Suppressor macrophage (primary cell): ENCODE measurements at regions not wholly inside any gene's neighbourhood (a gene's known extent, or its start where the extent isn't known, plus 50 kb on each side); places are given as distances from the start of the nearest gene placed in this dataset.
A peak's percentile ranks its signal among the peaks of the same experiment; 100 is the strongest.
"Not testable (repeated sequence)": the region's sequence is repeated elsewhere in the genome, so short reads cannot be mapped to it uniquely, and the experiment has no call there.

ENCODE experiments used
- DNase-seq, 4 experiments: peaks; one replicate each; pipeline ENCODE4 v3.0.0-alpha.2; 2020 to 2022

GRCh38 chr12:9306004-9306403 lies 97.8 kb upstream of the PZP start:
- DNase-seq: not testable (repeated sequence)

DNA sequence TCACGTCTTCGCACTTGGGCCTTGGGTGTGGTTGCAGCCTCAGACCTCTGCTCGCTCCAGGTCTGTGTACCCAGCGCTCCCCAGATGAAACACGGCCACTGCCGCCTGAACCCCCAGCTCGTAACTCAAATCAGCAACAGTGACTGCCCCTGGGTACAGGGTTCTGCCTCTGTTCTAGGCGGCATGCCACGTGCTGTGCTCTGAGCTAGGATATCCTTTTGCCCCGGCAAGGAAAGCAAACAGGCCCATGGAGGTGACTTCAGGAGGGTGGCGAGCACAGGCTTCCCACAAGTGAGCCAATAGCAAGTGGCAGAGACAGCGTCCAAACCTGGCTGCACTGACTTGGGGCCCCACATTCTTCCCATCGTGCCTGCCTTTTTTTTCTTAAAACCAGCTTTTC lies 96.3 kb upstream of the PZP start:
- DNase-seq: not testable (repeated sequence)

DNA sequence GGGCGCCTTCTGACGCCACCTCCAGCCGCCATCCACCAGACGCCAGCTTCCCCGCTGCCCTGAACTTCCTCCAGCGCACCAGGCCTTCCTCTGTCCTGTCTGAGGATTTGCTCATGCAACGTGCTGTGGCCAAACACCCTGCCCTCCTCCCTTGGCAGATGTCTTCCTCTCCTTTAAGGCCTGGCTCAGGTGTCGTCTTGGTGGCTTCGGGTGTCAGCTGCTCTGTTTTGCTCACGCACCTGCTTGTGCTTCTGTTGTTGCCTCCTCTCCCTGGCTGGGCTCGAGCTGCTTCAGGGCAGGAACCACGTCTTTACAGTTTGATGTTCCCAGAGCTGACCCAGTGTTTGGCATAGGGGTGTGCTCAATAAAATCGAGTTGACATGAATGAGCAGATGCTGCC lies 87.7 kb upstream of the PZP start:
- not testable (repeated sequence) for DNase-seq

- not testable (repeated sequence) for DNase-seq
Observed at GRCh38 chr12:9294072-9294620, 86.0 kb upstream of the PZP start.

- not testable (repeated sequence) for DNase-seq
Observed at GRCh38 chr12:9293391-9293790, 85.2 kb upstream of the PZP start.

GRCh38 chr12:9289984-9290383 lies 81.8 kb upstream of the PZP start:
- not testable (repeated sequence) for DNase-seq

DNA sequence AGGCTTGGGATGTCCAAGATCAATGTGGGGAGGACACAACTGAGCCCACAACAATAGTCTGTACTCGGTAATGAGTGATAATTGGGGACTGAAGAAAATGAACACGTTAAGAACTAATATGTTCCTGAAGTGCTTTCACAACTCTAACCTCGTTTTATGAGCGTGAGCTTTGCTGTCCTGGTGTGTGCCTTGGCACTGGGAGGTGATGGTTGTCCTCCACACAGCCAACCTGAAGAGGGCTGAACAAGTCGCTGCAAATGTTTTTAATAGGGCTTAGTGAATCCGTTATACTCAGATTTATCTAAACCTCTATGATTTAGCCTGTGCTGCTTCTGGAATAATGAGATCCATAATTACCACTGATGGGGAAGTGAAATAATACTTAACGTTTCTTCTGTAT lies 76.5 kb upstream of the PZP start:
- DNase-seq: not testable (repeated sequence)

GRCh38 chr12:9284197-9284596 lies 76.0 kb upstream of the PZP start:
- DNase-seq: not testable (repeated sequence)

DNA sequence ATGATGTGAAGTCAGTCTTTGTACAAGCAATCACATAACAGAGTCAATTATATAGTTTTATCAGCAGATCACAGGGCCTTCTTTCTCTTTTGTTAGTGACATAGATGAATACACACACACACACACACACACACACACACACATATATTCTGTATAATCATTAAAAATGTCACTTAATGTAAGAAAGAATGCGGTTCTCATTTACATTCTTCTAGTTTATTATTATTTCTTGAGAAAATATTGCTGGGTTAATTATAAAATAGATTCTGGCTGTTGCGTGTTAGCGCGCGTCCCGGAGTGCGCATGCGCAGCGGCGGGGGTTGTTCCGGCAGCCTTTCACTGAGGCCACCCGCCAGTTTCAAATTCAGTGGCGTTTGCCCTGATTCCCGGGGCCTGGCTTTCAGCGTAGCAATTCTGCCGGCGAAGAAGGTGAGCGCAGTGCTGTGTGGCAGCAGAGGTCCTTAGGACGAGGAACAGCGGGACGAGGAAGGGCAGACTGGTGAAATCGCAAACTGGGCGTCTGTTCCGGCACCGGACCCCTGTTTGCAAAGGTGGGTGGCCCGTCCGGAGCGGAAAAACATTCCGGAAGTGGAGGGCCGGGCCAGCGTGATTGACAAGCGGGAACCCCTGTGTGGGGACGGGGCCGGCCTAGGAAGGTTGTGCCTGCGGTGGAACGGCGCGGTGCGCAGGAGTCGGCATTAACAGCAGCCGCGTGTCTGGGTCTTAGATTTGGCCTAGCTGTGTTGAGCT lies 75.3 kb upstream of the PZP start:
- DNase-seq: peak; percentile 80 to 88 (median 84)

DNA sequence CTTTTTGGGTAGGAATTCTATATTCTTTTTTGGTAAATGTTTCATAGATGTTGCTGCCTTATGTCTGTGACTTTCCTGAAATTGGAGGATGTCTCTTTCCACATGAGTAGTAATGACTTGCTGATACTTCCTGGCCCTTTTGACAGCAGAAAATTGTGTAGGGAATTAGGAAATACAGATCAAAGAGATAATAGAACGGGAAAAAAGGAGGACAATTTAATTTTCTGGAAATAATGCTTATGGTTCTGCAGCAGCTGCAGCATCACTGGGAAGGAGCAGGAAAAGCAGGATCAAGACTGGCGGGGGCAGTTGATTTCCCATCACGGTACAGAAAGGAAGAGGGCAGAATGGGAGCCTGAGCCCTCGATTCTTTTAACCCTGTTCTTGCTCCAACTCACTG lies 68.8 kb upstream of the PZP start:
- DNase-seq: no peak

DNA sequence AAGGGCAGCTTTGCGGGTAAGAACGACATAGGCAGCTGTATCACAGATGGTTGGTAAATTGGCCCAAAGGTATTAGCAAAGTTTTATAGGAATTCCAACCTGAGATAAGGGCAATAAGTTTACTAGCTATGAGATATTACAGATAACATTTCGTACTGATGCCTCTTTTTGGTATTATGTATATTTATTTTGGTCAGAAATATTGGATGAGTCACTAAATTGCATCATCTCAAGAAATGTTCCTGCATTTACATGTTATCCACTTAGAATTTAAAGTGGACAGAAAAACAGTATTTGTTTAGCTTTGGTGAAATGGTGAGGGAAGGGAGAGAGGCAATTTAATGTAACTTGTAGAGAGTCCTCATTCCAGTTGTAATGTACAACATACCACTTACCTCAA lies 65.1 kb upstream of the PZP start:
- DNase-seq: no peak

- DNase-seq: no peak
Observed at GRCh38 chr12:9271875-9272274, 63.7 kb upstream of the PZP start.

GRCh38 chr12:9264546-9264945 lies 56.4 kb upstream of the PZP start:
- no peak for DNase-seq

GRCh38 chr12:9260931-9261330 lies 52.7 kb upstream of the PZP start:
- no peak for DNase-seq

DNA sequence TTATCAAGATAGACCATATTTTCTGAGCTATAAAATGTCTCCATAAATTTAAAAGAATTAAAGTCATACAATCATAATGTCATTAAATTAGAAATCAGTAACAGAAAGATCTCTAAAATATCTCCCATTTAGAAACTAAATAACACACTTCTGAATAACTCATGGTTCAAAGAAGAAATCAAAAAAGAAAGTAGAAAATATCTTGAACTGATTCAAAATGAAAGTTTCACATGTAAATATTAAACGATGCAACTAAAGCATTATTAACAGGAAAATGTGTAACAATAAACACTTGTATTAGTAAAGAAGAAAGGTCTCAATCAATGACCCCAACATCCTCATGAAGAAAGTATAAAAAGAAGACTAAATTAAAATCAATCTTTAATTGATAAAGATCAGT lies 50.5 kb upstream of the PZP start:
- no peak for DNase-seq
